Hepatocyte (in vitro differentiated cells): ENCODE measurements at regions not wholly inside any gene's neighbourhood (a gene's known extent, or its start where the extent isn't known, plus 50 kb on each side); places are given as distances from the start of the nearest gene placed in this dataset.

Source experiments
- DNase-seq: peaks from one replicate; pipeline ENCODE4 v3.0.0-alpha.2; 2016; ENCODE audit warnings: low spot score
- H2AFZ ChIP-seq: fragments of 200-600 bp; sonication (generic); 2 replicates; pipeline ENCODE4 v1.6.0; 2016; ENCODE audit warnings: antibody characterized with exemption, mild to moderate bottlenecking
- H3K27ac ChIP-seq: fragments of 200-600 bp; sonication (generic); 2 replicates; pipeline ENCODE4 v1.5.1; 2016; ENCODE audit warnings: mild to moderate bottlenecking
- H3K27me3 ChIP-seq: fragments of 200-600 bp; sonication (generic); 2 replicates; pipeline ENCODE4 v1.6.1; 2016
- H3K36me3 ChIP-seq: fragments of 200-600 bp; sonication (generic); replicated peaks from 2 replicates; pipeline ENCODE4 v1.5.1; 2016; ENCODE audit warnings: low read depth; ENCODE audit not compliant: insufficient read depth
- H3K4me1 ChIP-seq: fragments of 200-600 bp; sonication (generic); 2 replicates; pipeline ENCODE4 v1.5.1; 2016; ENCODE audit warnings: mild to moderate bottlenecking, moderate library complexity; ENCODE audit not compliant: insufficient read depth
- H3K4me2 ChIP-seq: fragments of 200-600 bp; sonication (generic); 2 replicates; pipeline ENCODE4 v1.6.0; 2016
- H3K4me3 ChIP-seq: fragments of 200-600 bp; sonication (generic); 2 replicates; pipeline ENCODE4 v1.5.1; 2016; ENCODE audit warnings: mild to moderate bottlenecking
- H3K79me2 ChIP-seq: fragments of 200-600 bp; sonication (generic); 2 replicates; pipeline ENCODE4 v1.6.0; 2017; ENCODE audit warnings: mild to moderate bottlenecking
- H3K9me2 ChIP-seq: fragments of 200-600 bp; sonication (generic); replicated peaks from 2 replicates; pipeline ENCODE4 v1.6.0; 2017; ENCODE audit warnings: mild to moderate bottlenecking; ENCODE audit not compliant: insufficient read depth
- H3K9me3 ChIP-seq: fragments of 200-600 bp; sonication (generic); 2 replicates; pipeline ENCODE4 v1.5.1; 2016; ENCODE audit warnings: low read depth, mild to moderate bottlenecking
- H4K20me1 ChIP-seq: fragments of 200-600 bp; sonication (generic); 2 replicates; pipeline ENCODE4 v1.6.0; 2016; ENCODE audit warnings: mild to moderate bottlenecking; ENCODE audit not compliant: insufficient read depth, poor library complexity, severe bottlenecking
- EZH2 ChIP-seq: fragments of 200-600 bp; sonication (generic); IDR thresholded peaks from 2 replicates; pipeline ENCODE4 v1.6.1; 2016; ENCODE audit warnings: antibody characterized with exemption, mild to moderate bottlenecking, borderline replicate concordance
- EZH2phosphoT487 ChIP-seq: fragments of 200-600 bp; sonication (generic); IDR thresholded peaks from one replicate; pipeline ENCODE4 v1.6.1; 2018; ENCODE audit warnings: antibody characterized with exemption, mild to moderate bottlenecking, low read depth, moderate library complexity; ENCODE audit not compliant: unreplicated experiment, severe bottlenecking
- WGBS: methylation state at CpG from one replicate; pipeline ENCODE4 v1.1.6; 2016; ENCODE audit warnings: low lambda C conversion rate; ENCODE audit errors: missing lambda C conversion rate; 5-methylcytosine and 5-hydroxymethylcytosine counted together
- TF ChIP-seq, protein P1 (sequence below): fragments of 200-600 bp; sonication (generic); IDR thresholded peaks from 2 replicates; pipeline ENCODE4 v1.5.1; 2016; ENCODE audit warnings: antibody characterized with exemption, mild to moderate bottlenecking; ENCODE audit not compliant: poor library complexity

- Histone ChIP-seq H3K4me1 (no peaks in the 10 kb centered on the region), H3K36me3 (no peaks in the 10 kb centered on the region), H2AFZ (no peak overlapping the region), H3K27me3 (no peaks in the 10 kb centered on the region), H3K4me3 (no peak overlapping the region), H4K20me1 (no peaks in the 10 kb centered on the region), H3K9me3 (no peaks in the 10 kb centered on the region), H3K4me2 (no peak overlapping the region), H3K79me2 (no peaks in the 10 kb centered on the region), H3K27ac (peak overlapping the region; percentile 25), H3K9me2 (no peaks in the 10 kb centered on the region)
- TF ChIP-seq EZH2phosphoT487: no peak
- TF ChIP-seq, protein P1, sequence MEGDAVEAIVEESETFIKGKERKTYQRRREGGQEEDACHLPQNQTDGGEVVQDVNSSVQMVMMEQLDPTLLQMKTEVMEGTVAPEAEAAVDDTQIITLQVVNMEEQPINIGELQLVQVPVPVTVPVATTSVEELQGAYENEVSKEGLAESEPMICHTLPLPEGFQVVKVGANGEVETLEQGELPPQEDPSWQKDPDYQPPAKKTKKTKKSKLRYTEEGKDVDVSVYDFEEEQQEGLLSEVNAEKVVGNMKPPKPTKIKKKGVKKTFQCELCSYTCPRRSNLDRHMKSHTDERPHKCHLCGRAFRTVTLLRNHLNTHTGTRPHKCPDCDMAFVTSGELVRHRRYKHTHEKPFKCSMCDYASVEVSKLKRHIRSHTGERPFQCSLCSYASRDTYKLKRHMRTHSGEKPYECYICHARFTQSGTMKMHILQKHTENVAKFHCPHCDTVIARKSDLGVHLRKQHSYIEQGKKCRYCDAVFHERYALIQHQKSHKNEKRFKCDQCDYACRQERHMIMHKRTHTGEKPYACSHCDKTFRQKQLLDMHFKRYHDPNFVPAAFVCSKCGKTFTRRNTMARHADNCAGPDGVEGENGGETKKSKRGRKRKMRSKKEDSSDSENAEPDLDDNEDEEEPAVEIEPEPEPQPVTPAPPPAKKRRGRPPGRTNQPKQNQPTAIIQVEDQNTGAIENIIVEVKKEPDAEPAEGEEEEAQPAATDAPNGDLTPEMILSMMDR: no peak
- no peak for TF ChIP-seq EZH2
- 77% methylated on average over 7 of the region's 7 CpGs for WGBS
- no peak for DNase-seq
These were observed 162.4 kb upstream of the GYPA start for GRCh38 chr4:144302704-144303536.

GRCh38 chr4:144304025-144304424 lies 163.5 kb upstream of the GYPA start:
- no peak overlapping the region for H3K27ac ChIP-seq
- H3K4me2 ChIP-seq: no peak overlapping the region
- TF ChIP-seq, protein P1: no peak
- no peak for TF ChIP-seq EZH2
- no peak for TF ChIP-seq EZH2phosphoT487
- no peaks in the 10 kb centered on the region for H4K20me1 ChIP-seq
- H3K9me2 ChIP-seq: no peaks in the 10 kb centered on the region
- DNase-seq: no peak
- no peaks in the 10 kb centered on the region for H3K79me2 ChIP-seq
- H3K27me3 ChIP-seq: no peaks in the 10 kb centered on the region
- no peaks in the 10 kb centered on the region for H3K4me1 ChIP-seq
- H3K36me3 ChIP-seq: no peaks in the 10 kb centered on the region
- H2AFZ ChIP-seq: no peak overlapping the region
- no peak overlapping the region for H3K4me3 ChIP-seq
- no peaks in the 10 kb centered on the region for H3K9me3 ChIP-seq
- 91% methylated on average over 2 of the region's 2 CpGs for WGBS

DNA sequence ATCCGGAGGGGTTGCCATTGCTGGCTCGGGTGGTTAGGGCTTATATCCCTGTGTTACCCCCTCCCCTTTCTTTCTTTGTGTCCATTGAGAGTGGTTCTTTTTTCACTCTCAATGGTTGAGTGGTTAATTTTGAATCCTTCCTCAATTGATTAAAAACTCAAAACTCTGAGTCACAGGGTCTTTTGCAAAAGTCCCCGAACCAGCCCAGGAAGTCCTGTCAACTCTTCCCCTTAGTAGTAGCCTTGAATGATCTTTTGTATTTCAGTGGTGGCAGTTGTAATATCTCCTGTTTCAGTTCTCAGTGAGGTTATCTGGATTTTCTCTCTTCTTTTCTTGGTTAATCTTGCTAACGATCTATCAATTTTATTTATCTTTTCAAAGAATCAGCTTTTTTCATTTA lies 170.0 kb upstream of the GYPA start:
- no peak overlapping the region for H2AFZ ChIP-seq

DNA sequence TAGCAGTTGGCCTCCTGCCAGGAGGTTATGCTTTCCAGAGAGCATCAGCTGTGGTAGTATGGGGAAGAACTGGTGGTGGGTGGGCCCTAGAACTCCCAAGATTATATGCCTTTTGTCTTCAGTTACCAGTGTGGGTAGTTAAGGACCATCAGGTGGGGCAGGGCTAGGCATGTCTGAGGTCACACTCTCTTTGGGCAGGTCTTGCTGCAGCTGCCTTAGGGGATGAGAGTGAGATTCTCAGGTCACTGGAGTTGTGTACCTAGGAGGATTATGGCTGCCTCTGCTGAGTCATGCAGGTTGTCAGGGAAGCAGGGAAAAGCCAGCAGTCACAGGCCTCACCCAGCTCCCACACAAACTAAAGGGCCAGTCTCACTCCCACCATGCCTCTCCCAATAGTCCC lies 172.9 kb upstream of the GYPA start:
- H2AFZ ChIP-seq: no peak overlapping the region
- no peaks in the 10 kb centered on the region for H3K9me2 ChIP-seq
- no peak for DNase-seq
- TF ChIP-seq, protein P1: no peak
- TF ChIP-seq EZH2 (no peak), EZH2phosphoT487 (no peak)
- H3K4me2 ChIP-seq: no peak overlapping the region
- no peaks in the 10 kb centered on the region for H3K9me3 ChIP-seq
- no peaks in the 10 kb centered on the region for H3K36me3 ChIP-seq
- no peak overlapping the region for H3K4me3 ChIP-seq
- H3K79me2 ChIP-seq: no peaks in the 10 kb centered on the region
- no peak overlapping the region for H3K27ac ChIP-seq
- H3K27me3 ChIP-seq: no peaks in the 10 kb centered on the region
- H4K20me1 ChIP-seq: no peaks in the 10 kb centered on the region
- H3K4me1 ChIP-seq: no peaks in the 10 kb centered on the region

More for the DNA sequence above, 170.0 kb upstream of the GYPA start:
- TF ChIP-seq EZH2phosphoT487: no peak
- Histone ChIP-seq H4K20me1 (no peaks in the 10 kb centered on the region), H3K27ac (no peak overlapping the region), H3K27me3 (no peaks in the 10 kb centered on the region), H3K4me3 (no peak overlapping the region), H3K4me1 (no peaks in the 10 kb centered on the region), H3K36me3 (no peaks in the 10 kb centered on the region), H3K9me2 (no peaks in the 10 kb centered on the region), H3K4me2 (no peak overlapping the region), H3K9me3 (no peaks in the 10 kb centered on the region), H3K79me2 (no peaks in the 10 kb centered on the region)
- WGBS: 99% methylated on average over 4 of the region's 4 CpGs
- no peak for DNase-seq
